CD4-positive, alpha-beta T cell treated with Interleukin-12 subunit alpha and Interleukin-12 subunit beta, for 1 hour (primary cell): ENCODE measurements at regions not wholly inside any gene's neighbourhood (a gene's known extent, or its start where the extent isn't known, plus 50 kb on each side); places are given as distances from the start of the nearest gene placed in this dataset.

Source experiments
- DNase-seq: peaks from one replicate; pipeline ENCODE4 v3.0.0-alpha.2; 2020

- DNase-seq, result no peak
These were observed 268.5 kb downstream of the ENC1 start for GRCh38 chr5:74372051-74372450.

GRCh38 chr5:74371621-74372020, 268.9 kb downstream of the ENC1 start:
- no peak for DNase-seq

DNA sequence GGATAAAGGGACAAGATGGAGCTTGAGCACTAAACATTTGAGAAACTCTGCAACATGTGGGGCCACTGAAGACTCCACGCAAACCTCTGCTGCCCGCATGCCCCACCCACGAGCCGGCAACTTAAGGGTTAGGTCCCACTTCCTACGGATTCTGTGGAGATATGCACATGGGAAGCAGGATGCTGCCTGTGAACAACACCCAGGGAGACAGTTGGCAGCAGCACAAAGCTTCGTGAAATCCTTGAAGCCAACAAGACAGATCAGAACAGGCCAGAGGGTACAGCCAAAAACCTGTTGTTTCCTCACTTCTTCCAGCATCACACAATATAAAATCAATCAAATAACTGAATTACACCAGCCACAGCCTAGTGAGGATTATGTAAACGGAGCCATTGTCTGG, 270.4 kb downstream of the ENC1 start:
- DNase-seq, result no peak

DNA sequence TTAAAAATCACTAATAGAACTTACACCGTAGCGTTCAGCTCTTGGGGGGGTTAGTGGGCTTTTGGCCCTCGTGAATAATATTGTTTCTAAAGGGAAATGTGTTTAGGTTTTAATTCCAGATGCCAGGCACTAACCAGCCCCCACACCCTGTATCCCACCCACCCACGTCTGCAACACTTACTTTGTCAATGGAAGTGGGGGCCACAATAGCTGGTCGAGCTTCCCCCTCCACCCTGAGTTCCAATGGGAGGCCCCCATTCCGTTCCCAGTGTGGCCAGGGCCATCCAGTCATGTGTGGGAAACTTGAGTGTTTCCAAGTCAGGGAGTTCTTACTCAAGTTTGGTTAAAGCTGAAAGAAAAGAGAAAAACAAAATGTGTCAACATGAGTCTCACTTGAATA, 271.4 kb downstream of the ENC1 start:
- no peak for DNase-seq

- DNase-seq, result no peak
These were observed 272.6 kb downstream of the ENC1 start for GRCh38 chr5:74367934-74368333.

GRCh38 chr5:74367241-74367733, 273.2 kb downstream of the ENC1 start:
- DNase-seq, result no peak

DNA sequence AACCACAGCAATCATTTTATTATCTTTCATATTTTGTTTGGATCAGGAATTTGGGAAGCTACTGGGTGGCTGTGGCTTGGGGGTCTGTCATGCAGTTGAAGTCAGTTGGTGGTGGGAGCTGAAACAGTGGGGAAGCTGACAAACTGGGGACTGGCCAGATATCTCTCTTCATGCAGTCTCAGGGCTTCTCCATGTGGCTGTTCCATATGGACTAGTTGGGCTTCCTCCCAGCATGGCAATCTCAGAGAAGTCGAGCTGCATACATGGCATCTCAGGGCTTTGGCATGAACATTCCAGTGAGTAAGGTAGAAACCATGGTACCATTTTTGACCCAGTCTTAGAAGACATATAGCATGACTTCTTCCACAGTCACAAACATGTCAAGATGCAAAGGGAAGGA, 274.8 kb downstream of the ENC1 start:
- no peak for DNase-seq

DNA sequence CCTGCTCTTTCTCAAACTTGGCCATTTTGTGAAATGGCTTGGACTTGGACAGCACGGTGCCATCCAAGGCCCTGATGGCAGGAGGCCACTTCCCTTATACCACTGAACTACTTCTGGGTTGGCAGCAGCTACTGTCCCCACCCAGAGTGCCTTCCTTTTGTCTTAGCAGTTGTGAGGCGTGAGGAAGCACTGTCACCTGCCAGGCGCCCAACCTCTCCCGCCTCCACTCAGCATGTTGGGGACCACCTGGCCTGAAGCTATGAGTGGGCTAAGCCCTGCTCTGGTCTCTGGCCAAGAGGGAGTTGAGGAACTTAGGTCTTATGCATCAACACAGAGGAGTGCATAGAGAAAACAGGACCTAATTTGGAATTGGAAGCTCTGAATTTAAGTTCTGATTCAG, 276.0 kb downstream of the ENC1 start:
- no peak for DNase-seq

DNA sequence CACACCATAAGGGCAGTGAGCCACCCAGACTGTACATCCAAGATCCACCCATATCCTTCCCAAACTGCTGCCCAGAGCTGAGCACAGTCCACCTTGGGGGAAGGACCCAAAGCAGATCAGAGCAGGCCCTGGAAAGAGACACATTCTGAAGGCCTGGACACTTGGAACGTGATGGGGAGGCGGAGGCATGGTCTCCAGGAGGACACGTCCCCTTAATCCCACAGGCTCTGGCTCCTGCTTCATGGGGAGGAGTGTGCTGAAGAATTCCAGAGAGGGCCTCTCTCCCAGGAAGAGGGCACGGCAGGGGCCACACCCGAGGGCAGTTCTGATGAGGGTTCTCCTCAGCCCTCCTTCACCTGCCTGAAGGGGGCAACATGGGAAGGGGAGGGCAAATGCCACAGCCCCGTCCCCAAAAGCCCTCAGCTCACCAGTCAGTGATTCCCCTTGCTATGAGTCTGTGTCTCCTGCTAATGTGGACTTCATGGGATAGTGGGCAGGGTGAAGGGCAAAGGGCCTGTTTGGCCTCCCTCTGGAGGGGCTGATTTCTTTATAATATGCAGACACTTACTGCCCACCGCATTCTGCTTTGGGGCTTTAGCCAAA, 276.8 kb downstream of the ENC1 start:
- no peak for DNase-seq

DNA sequence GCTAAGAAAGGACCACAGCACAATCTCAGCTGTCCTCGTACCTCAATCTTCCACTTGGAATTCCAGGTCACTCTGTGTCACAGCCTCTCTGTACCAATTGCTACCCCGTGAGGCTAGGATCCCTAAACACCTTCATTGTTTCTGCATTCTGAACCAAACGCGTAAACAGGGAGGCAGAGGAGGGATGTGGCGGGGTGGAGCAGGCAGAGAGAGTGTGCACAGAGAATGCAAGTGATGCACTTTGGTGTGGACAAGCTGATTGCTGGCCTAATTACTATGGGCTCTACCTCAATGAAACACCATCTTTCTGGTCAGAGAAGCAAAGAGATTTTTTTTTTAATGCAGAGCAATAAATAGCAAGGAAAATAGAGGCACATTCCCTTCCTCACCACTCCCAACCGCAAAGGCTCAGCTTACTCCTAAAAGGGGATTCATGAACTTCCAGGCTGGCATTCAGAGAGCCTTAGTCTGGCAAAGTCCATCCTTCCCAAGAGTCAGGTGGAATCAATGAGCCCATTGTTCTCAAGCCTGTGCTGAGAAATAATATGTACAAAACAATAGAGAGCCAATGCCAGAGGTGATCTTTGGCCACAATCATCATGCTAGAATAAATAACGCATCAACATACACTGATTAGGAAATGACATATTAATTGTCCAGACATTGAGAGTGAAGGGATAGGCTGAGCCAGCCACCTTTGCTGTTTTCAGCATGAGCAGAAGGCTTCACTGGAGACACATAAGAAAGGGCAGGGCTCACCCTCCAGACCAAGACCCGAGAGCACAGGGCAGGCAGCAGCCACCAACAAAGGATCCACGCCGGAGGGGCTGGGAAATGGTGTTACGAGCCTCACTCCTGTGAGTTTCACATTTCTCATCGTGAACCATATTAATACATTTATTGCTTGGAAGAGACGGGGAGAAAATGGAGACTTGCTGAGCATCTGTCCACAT, 278.8 kb downstream of the ENC1 start:
- no peak for DNase-seq

- no peak for DNase-seq
These were observed 279.9 kb downstream of the ENC1 start for GRCh38 chr5:74360535-74361210.

- DNase-seq, result no peak
These were observed 282.7 kb downstream of the ENC1 start for GRCh38 chr5:74357827-74358226.

- no peak for DNase-seq
These were observed 284.4 kb downstream of the ENC1 start for GRCh38 chr5:74356009-74356695.

DNA sequence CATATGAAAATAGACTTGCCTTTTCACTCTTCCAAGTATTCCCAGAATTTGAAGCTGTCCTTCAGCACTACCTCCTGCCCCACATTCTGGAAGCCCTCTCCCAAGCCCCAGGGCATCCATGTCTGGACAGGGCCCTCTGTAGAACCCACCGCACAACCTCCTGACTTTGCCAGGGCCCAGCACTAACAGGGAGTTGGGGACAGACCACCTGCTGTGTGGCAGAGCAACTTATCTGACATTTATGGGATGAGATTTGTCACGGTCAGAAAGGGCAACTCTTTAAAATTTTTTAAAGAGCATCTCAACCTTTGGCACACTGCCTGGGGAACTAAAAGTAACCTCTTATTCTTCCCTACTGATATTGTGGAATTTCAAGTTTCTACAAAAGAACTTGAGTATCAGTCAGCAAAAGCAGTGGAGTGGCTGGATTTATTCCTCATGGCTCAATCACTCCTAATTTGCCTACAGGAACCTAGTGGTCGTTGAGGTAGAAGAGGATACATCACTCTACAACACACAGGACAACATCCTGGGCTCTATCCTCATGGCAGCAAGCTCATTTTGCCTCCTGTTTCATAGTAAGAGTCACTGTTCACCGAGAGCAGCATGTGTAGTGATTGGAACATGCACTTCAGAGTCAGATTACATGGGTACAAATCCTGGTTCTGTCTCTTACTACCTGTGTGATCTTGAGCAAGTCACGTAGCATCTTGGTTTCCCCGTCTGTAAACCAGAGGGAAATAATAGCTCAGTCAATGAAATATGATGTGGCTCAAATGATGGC, 285.3 kb downstream of the ENC1 start:
- no peak for DNase-seq

DNA sequence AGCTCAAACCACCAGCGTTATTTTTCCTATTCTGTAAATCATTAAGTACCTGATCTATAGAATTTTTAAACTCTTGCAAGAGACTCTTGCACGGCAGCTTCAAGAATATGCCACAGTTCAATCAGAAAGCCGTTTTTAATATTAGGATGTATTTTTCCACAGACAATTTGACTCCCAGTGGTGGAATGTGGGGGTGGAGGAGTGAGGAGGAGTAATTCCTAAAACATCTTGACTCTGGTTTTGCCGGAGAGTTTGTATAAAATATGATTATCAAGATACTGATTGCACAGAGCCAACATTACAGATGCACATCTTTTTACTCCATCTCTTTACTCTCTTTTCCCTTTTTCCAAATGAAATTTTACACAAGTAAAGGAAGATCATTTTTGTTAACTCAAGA, 288.3 kb downstream of the ENC1 start:
- DNase-seq, result no peak

DNA sequence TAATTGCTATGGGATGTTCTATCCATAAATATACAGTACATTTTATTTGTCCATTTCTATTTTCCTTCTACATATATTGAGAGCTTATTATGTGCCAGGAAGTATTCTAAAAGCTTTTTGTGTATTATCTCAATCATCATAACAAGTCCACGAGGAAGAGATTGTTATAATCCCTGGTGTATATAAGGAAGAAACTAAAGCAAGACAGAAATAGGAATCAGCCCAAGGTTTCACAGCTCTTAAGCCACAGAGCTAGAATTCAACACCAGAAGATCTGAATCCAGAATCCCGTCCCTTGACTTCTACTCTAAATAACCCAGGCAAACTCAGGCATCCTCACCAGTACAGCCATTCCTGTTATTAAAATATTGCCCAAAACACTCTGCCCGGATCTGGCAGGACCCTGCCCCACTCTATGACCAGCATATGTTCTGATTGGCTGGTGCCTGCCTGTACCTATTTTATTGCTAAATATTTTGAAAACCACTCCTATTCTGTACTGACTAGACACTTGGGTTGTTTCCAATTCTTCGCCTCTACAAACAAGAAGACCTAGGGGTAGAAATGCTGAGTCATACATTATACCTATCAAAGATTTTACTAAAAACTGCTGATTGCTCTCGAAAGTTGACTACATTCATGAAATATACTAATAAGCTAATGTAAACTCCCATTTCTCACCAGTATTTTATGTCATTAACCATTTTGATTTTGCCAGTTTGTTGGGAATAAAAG, 297.4 kb downstream of the ENC1 start:
- DNase-seq, result no peak

GRCh38 chr5:74342182-74342581, 298.3 kb downstream of the ENC1 start:
- no peak for DNase-seq

GRCh38 chr5:74341221-74341620, 299.3 kb downstream of the ENC1 start:
- DNase-seq, result no peak

DNA sequence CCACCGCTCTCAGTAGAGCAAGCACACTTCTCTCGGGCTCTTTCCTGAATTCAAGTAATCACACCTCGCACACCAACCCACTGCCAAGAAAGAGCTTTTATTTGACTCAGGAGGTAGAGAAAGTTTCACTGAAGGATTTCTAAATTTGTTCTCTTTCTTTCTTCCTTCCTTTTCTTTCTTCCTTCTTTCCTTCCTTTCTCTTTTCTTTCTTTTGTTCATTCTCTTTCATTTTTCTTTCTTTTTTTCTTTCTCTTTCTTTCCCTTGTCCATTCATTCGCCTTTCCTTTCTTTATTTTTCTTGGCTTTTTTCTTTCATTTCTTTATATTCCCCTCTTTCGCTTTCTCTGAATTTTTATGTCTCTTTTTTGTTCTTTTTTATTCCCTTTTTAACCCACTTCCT, 300.1 kb downstream of the ENC1 start:
- DNase-seq, result no peak

- no peak for DNase-seq
These were observed 302.6 kb downstream of the ENC1 start for GRCh38 chr5:74337984-74338310.

- DNase-seq, result no peak
These were observed 303.1 kb downstream of the ENC1 start for GRCh38 chr5:74337254-74337983.
